ENCODE measurements at regions not wholly inside any gene's neighbourhood (a gene's known extent, or its start where the extent isn't known, plus 50 kb on each side); places are given as distances from the start of the nearest gene placed in this dataset.

GRCh38 chr9:87093777-87094176 is 146.5 kb upstream of the GAS1 start:
- DNase-seq (ENCODE audit: extremely low spot score) = no peak
- TF ChIP-seq FOXA1 (IDR thresholded peaks at IDR 0.05) = no peak
- no peak for TF ChIP-seq L3MBTL2 (conservative IDR thresholded peaks at IDR 0.05)
- no peak for TF ChIP-seq FOXM1 (IDR thresholded peaks at IDR 0.05; ENCODE audit: borderline replicate concordance)
- no peak for TF ChIP-seq SP1 (IDR thresholded peaks at IDR 0.05)
- no peak for TF ChIP-seq HDGF (IDR thresholded peaks at IDR 0.05; ENCODE audit: borderline replicate concordance)
- TF ChIP-seq NFRKB (IDR thresholded peaks at IDR 0.05) = no peak
- no peak for TF ChIP-seq TARDBP (IDR thresholded peaks at IDR 0.05)
- TF ChIP-seq PKNOX1 (IDR thresholded peaks at IDR 0.05) = no peak
- no peak for TF ChIP-seq ARNT (IDR thresholded peaks at IDR 0.05)
- no peak for TF ChIP-seq LEF1 (IDR thresholded peaks at IDR 0.05; ENCODE audit: borderline replicate concordance)
- TF ChIP-seq FOXK2 (IDR thresholded peaks at IDR 0.05) = no peak
- TF ChIP-seq SUZ12 (IDR thresholded peaks at IDR 0.05) = no peak
- POLR2A ChIA-PET = no interaction called here
- CTCF ChIA-PET = no interaction called here

GRCh38 chr9:87095951-87096350 is 148.6 kb upstream of the GAS1 start:
- no peak for TF ChIP-seq ELF4 (IDR thresholded peaks at IDR 0.05)
- TF ChIP-seq LEF1 (IDR thresholded peaks at IDR 0.05; ENCODE audit: borderline replicate concordance) = no peak
- no peak for TF ChIP-seq NFRKB (IDR thresholded peaks at IDR 0.05)
- no peak for TF ChIP-seq FOXA1 (IDR thresholded peaks at IDR 0.05)
- TF ChIP-seq CTBP1 (IDR thresholded peaks at IDR 0.05; ENCODE audit: borderline replicate concordance) = no peak
- TF ChIP-seq TARDBP (IDR thresholded peaks at IDR 0.05) = no peak
- no peak for TF ChIP-seq BHLHE40 (IDR thresholded peaks at IDR 0.05; ENCODE audit: borderline replicate concordance)
- no peak for TF ChIP-seq ARNT (IDR thresholded peaks at IDR 0.05)
- CTCF ChIA-PET = interaction anchor here (0.5 kb wide), 1 partner anchor 1285 kb away, joined by 3 read pairs; no protein-coding TSS in a partner anchor
- POLR2A ChIA-PET = no interaction called here
- DNase-seq (ENCODE audit: extremely low spot score) = no peak

GRCh38 chr9:87096506-87096905 is 149.2 kb upstream of the GAS1 start:
- ChIA-PET CTCF (interaction anchor here (0.5 kb wide), 1 partner anchor 1286 kb away, joined by 3 read pairs; no protein-coding TSS in a partner anchor), POLR2A (no interaction called here)
- DNase-seq (ENCODE audit: extremely low spot score) = no peak
- TF ChIP-seq HDGF (IDR thresholded peaks at IDR 0.05; ENCODE audit: borderline replicate concordance) = no peak
- TF ChIP-seq CTBP1 (IDR thresholded peaks at IDR 0.05; ENCODE audit: borderline replicate concordance) = no peak

GRCh38 chr9:87097238-87097637 is 149.9 kb upstream of the GAS1 start:
- POLR2A ChIA-PET = no interaction called here

GRCh38 chr9:87099407-87099806 is 152.1 kb upstream of the GAS1 start:
- TF ChIP-seq FOXA1 (IDR thresholded peaks at IDR 0.05) (no peak), SP1 (IDR thresholded peaks at IDR 0.05) (no peak), PKNOX1 (IDR thresholded peaks at IDR 0.05) (no peak), ELF4 (IDR thresholded peaks at IDR 0.05) (no peak), SUZ12 (IDR thresholded peaks at IDR 0.05) (no peak), BHLHE40 (IDR thresholded peaks at IDR 0.05; ENCODE audit: borderline replicate concordance) (no peak)
- ChIA-PET POLR2A (no interaction called here), CTCF (no interaction called here)
- no peak for DNase-seq (ENCODE audit: extremely low spot score)

More at GRCh38 chr9:87097238-87097637, 149.9 kb upstream of the GAS1 start:
- DNase-seq (ENCODE audit: extremely low spot score) = no peak
- CTCF ChIA-PET = interaction anchor here (0.6 kb wide), 1 partner anchor 27 kb away, joined by 5 read pairs; no protein-coding TSS in a partner anchor
- no peak for TF ChIP-seq ELF4 (IDR thresholded peaks at IDR 0.05)
- no peak for TF ChIP-seq FOXK2 (IDR thresholded peaks at IDR 0.05)
- TF ChIP-seq L3MBTL2 (conservative IDR thresholded peaks at IDR 0.05) = no peak
- no peak for TF ChIP-seq ZNF384 (IDR thresholded peaks at IDR 0.05)
- TF ChIP-seq BHLHE40 (IDR thresholded peaks at IDR 0.05; ENCODE audit: borderline replicate concordance) = no peak
- TF ChIP-seq FOXM1 (IDR thresholded peaks at IDR 0.05; ENCODE audit: borderline replicate concordance) = no peak
- TF ChIP-seq LEF1 (IDR thresholded peaks at IDR 0.05; ENCODE audit: borderline replicate concordance) = no peak
- no peak for TF ChIP-seq NFRKB (IDR thresholded peaks at IDR 0.05)
- TF ChIP-seq TARDBP (IDR thresholded peaks at IDR 0.05) = no peak
- TF ChIP-seq HDGF (IDR thresholded peaks at IDR 0.05; ENCODE audit: borderline replicate concordance) = no peak
- no peak for TF ChIP-seq SP1 (IDR thresholded peaks at IDR 0.05)
- no peak for TF ChIP-seq FOXA1 (IDR thresholded peaks at IDR 0.05)
- TF ChIP-seq SUZ12 (IDR thresholded peaks at IDR 0.05) = no peak
- TF ChIP-seq PKNOX1 (IDR thresholded peaks at IDR 0.05) = no peak
- TF ChIP-seq CTBP1 (IDR thresholded peaks at IDR 0.05; ENCODE audit: borderline replicate concordance) = no peak
- TF ChIP-seq ARNT (IDR thresholded peaks at IDR 0.05) = no peak

GRCh38 chr9:87100001-87100400 is 152.7 kb upstream of the GAS1 start:
- ChIA-PET POLR2A (no interaction called here), CTCF (no interaction called here)
- TF ChIP-seq LEF1 (IDR thresholded peaks at IDR 0.05; ENCODE audit: borderline replicate concordance) = no peak
- TF ChIP-seq FOXK2 (IDR thresholded peaks at IDR 0.05) = no peak
- no peak for TF ChIP-seq FOXA1 (IDR thresholded peaks at IDR 0.05)
- no peak for TF ChIP-seq L3MBTL2 (conservative IDR thresholded peaks at IDR 0.05)
- no peak for TF ChIP-seq ELF4 (IDR thresholded peaks at IDR 0.05)
- no peak for TF ChIP-seq FOXM1 (IDR thresholded peaks at IDR 0.05; ENCODE audit: borderline replicate concordance)
- no peak for TF ChIP-seq HDGF (IDR thresholded peaks at IDR 0.05; ENCODE audit: borderline replicate concordance)
- TF ChIP-seq ZNF384 (IDR thresholded peaks at IDR 0.05) = no peak
- TF ChIP-seq CTBP1 (IDR thresholded peaks at IDR 0.05; ENCODE audit: borderline replicate concordance) = no peak
- TF ChIP-seq PKNOX1 (IDR thresholded peaks at IDR 0.05) = no peak
- TF ChIP-seq ARNT (IDR thresholded peaks at IDR 0.05) = no peak
- no peak for TF ChIP-seq SUZ12 (IDR thresholded peaks at IDR 0.05)
- DNase-seq (ENCODE audit: extremely low spot score) = no peak
